Activated CD4-positive, alpha-beta T cell treated with anti-CD3 and anti-CD28 coated beads for 36 hours (primary cell): ENCODE measurements at regions not wholly inside any gene's neighbourhood (a gene's known extent, or its start where the extent isn't known, plus 50 kb on each side); places are given as distances from the start of the nearest gene placed in this dataset.
"Not testable (repeated sequence)": the region's sequence is repeated elsewhere in the genome, so short reads cannot be mapped to it uniquely, and the experiment has no call there.

Experiments
- ATAC-seq: fragments of 200-7000 bp; cut with Tn5 transposase; one replicate; pipeline ENCODE4 v1.10.0; 2021; ENCODE audit warnings: mild to moderate bottlenecking, moderate library complexity
- CTCF ChIA-PET: fragments of 350-600 bp; sonication (Branson Sonifier 250); formaldehyde crosslinking; loops from one replicate; lab custom pipeline; 2021; ENCODE audit warnings: antibody characterized with exemption; lab: Charles Lee
- POLR2A ChIA-PET: fragments of 350-600 bp; sonication (Branson Sonifier 250); formaldehyde crosslinking; loops from one replicate; lab custom pipeline; 2021; ENCODE audit warnings: antibody characterized with exemption, inconsistent platforms; lab: Charles Lee
- DNase-seq: peaks from one replicate; pipeline ENCODE4 v3.0.0-alpha.2; 2020
- H3K27ac Mint-ChIP-seq: one replicate; pipeline ENCODE4 v1.8.0; 2021; ENCODE audit warnings: mixed read lengths
- H3K27me3 Mint-ChIP-seq: one replicate; pipeline ENCODE4 v1.8.0; 2021; ENCODE audit warnings: mixed read lengths
- H3K36me3 Mint-ChIP-seq: one replicate; pipeline ENCODE4 v1.8.0; 2021; ENCODE audit warnings: low read depth, mixed read lengths
- H3K4me1 Mint-ChIP-seq: one replicate; pipeline ENCODE4 v1.8.0; 2021; ENCODE audit warnings: mixed read lengths
- H3K4me3 Mint-ChIP-seq: one replicate; pipeline ENCODE4 v1.8.0; 2021; ENCODE audit warnings: mild to moderate bottlenecking, moderate library complexity, mixed read lengths
- H3K9me3 Mint-ChIP-seq: one replicate; pipeline ENCODE4 v1.8.0; 2021; ENCODE audit warnings: low read depth, mixed read lengths
- intact Hi-C, 2 experiments: fragments of 100-400 bp; cut with DNase I in 1 of 2; cut with micrococcal nuclease in 1 of 2; formaldehyde crosslinking; loops; one replicate each; pipeline versions ENCODE4 v1.14.2 to v1.15.1; 2022 to 2024; cut with DNase I, micrococcal nuclease

DNA sequence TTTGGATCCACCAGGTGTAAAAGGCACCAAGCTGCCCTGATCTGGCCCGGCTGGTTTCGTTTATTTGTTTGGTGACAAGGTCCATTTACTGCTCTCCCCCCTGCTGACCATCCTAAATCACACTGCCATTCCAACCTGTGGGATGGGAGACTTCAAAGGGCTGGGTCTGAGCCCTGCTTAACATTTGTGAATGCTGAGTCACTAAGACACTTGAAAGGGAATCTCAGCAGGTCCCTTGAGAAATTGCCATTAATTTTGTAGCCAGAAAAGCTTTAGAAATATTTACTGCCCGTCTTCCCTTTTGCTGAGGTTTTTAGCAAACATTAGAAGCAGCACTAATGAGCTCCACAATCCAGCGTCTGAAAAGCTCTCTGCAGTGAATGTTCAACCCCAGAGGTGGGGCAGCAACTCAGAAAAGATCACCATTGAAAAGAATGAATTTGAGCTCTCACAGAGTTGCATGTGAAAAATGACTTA lies 133.8 kb downstream of the ARL4C start:
- Mint-ChIP-seq H3K4me1 (peaks cover 33% of the 10 kb centered on the region), H3K27me3 (no peaks in the 10 kb centered on the region), H3K9me3 (peaks cover 7% of the 10 kb centered on the region), H3K36me3 (no peaks in the 10 kb centered on the region), H3K27ac (no peak overlapping the region), H3K4me3 (no peak overlapping the region)
- ChIA-PET CTCF (interaction anchor here (0.7 kb wide), 2 partner anchors 235 to 252 kb away, joined by 3 to 4 read pairs; no protein-coding TSS in a partner anchor), POLR2A (interaction anchor here (0.9 kb wide), 1 partner anchor 134 kb away, joined by 3 read pairs; the partner anchor contains the start of gene ARL4C)
- intact Hi-C loops = no loop called here
- ATAC-seq = no peak
- no peak for DNase-seq

DNA sequence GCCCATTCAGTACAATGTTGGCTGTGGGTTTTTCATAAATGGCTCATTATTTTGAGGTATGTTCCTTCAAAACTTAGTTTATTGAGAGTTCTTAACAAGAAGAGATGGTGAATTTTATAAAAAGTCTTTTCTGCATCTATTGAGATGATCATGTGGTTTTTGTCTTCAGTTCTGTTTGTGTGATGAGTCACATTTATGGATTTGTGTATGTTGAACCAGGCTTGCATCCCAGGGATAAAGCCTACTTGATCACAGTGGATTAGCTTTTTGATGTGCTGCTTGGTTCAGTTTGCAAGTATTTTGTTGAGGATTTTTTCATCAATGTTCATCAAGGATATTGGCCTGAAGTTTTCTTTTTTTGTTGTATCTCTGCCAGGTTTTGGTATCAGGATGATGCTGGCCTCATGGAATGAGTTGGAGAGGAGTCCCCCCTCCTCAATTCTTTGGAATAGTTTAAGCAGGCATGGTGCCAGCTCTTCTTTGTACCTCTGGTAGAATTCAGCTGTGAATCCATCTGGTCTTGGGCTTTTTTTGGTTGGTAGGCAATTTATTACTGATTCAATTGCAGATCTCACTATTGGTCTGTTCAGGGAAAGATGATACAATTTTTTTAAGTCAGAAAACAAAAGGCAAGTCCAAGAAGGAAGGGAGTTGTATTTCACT lies 136.4 kb downstream of the ARL4C start:
- not testable (repeated sequence) for ATAC-seq

DNA sequence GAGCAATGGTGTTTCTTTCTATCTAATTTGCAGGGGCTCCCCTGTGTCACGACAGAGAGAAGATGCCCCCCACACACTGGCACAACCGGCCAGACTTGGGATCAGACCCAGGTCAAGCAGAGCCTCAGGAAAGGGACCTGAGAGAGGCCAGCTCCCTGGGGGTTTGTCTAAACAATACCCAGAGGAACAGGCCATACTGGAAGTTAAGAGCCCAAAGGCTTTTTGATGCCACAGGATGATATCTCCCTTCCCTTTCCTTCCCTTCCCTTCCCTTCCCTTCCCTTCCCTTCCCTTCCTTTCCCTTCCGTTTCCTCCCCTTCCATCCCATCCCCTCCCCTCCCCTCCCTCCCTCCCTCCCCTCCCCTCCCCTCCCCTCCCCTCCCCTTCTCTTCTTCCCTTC lies 139.2 kb downstream of the ARL4C start:
- Mint-ChIP-seq H3K4me1 (peaks cover 27% of the 10 kb centered on the region), H3K4me3 (no peak overlapping the region), H3K27ac (no peak overlapping the region), H3K27me3 (no peaks in the 10 kb centered on the region), H3K36me3 (no peaks in the 10 kb centered on the region), H3K9me3 (peaks cover 7% of the 10 kb centered on the region)
- ATAC-seq = no peak
- DNase-seq = no peak
- ChIA-PET POLR2A (no interaction called here), CTCF (no interaction called here)
- intact Hi-C loops = no loop called here

More for the DNA sequence above, 136.4 kb downstream of the ARL4C start:
- peaks cover 27% of the 10 kb centered on the region for H3K4me1 Mint-ChIP-seq
- H3K9me3 Mint-ChIP-seq, DNase-seq, H3K27ac Mint-ChIP-seq, H3K27me3 Mint-ChIP-seq, intact Hi-C loops, H3K36me3 Mint-ChIP-seq, H3K4me3 Mint-ChIP-seq: not testable (repeated sequence)
- CTCF ChIA-PET = interaction anchor here (0.9 to 1.2 kb wide), 3 partner anchors 72 to 225 kb away, joined by 4 to 5 read pairs (median 5); no protein-coding TSS in a partner anchor
- POLR2A ChIA-PET = interaction anchor here (0.7 kb wide), 1 partner anchor 68 kb away, joined by 3 read pairs; no protein-coding TSS in a partner anchor

DNA sequence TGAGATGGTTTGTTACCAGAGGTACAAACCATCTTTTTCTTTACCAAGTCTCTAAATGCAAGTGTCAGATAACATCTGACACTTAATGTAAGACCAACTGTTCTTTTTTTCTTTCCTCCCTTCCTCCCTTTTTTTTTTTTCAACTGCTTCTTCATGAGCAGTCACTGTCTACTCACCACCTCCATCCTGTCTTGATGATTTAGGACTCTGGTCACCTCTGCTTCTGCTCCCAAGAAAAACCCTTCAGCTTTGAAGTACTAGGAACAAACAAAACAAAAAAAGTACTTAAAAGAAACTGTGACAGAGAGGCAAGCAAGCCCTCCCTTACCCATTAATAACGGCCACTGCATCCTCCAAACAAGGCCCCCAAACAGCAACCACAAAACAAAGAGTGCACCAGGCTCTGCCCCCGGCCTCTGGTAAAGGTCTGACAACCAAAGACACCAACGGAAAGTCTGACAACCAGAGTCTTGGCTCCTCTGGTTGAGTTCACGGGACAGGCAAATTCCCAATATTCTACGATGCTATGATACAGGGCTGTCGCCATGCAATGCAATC lies 141.0 kb downstream of the ARL4C start:
- POLR2A ChIA-PET = no interaction called here
- peaks cover 12% of the 10 kb centered on the region for H3K9me3 Mint-ChIP-seq
- CTCF ChIA-PET = no interaction called here
- no peaks in the 10 kb centered on the region for H3K27me3 Mint-ChIP-seq
- intact Hi-C loops = no loop called here
- peak overlapping the region; percentile 2 for H3K27ac Mint-ChIP-seq
- H3K4me3 Mint-ChIP-seq = no peak overlapping the region
- peaks cover 24% of the 10 kb centered on the region for H3K4me1 Mint-ChIP-seq
- H3K36me3 Mint-ChIP-seq = no peaks in the 10 kb centered on the region
- no peak for ATAC-seq
- DNase-seq = no peak

DNA sequence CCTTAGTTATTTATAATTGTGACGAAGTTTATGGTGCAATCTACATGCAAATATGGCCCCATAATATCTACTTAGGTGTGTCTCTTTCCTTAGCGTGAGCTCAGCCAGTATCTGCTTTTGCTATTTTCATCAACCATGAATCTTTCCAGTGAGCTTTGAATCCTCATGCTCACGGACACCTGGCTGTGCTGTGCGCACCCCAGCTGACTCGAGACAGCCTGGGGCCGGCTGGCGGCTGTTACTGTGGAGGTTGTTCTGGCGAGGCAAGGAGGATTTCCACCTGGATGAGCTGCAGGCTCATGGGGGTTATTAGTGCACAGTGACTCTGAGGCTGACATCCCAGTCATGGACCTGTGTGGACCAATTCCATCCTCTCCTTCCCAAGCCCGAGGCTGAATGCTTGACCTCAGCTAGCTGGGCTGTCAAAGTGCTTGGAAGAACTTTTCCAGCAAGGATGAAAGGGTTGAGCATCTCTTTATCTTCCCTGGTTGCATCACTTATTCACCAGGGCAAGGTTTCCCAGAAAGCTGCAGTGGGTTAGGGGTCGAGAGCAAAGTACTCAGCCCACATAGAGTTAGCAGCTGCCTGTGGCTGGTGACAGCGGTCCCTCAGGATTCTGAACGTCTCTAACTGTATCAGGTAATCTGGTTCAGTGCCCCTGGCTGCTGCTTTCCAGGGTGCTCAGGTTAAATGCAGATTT lies 141.7 kb downstream of the ARL4C start:
- Mint-ChIP-seq H3K36me3 (no peaks in the 10 kb centered on the region), H3K27ac (no peak overlapping the region), H3K4me3 (no peak overlapping the region), H3K27me3 (no peaks in the 10 kb centered on the region), H3K4me1 (peaks cover 18% of the 10 kb centered on the region), H3K9me3 (peaks cover 12% of the 10 kb centered on the region)
- ATAC-seq = no peak
- POLR2A ChIA-PET = interaction anchor here (0.6 kb wide), 1 partner anchor 144 kb away, joined by 3 read pairs; no protein-coding TSS in a partner anchor
- DNase-seq = no peak
- intact Hi-C loops = no loop called here
- CTCF ChIA-PET = interaction anchor here (1.1 kb wide), 1 partner anchor 14 kb away, joined by 3 read pairs; no protein-coding TSS in a partner anchor

DNA sequence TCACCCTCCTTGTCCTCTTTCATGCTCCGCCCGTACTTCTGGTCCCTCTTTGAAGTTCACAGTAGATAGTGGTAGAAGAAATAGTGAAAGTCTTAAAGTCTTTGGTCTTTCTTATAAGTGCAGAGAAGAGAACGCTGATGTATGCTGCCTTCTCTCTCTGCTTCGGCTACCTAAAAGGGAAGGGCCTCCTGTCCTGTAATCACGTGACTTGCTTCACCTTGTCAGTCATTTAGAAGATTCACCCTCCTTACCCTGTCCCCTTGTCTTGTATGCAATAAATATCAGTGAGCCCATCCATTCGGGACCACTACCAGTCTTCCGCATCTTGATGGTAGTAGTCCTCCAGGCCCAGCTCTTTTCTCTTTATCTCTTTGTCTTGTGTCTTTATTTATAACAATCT lies 144.6 kb downstream of the ARL4C start:
- ChIA-PET POLR2A (no interaction called here), CTCF (no interaction called here)
- no peak for DNase-seq
- Mint-ChIP-seq H3K4me1 (peaks cover 30% of the 10 kb centered on the region), H3K27ac (no peak overlapping the region), H3K36me3 (no peaks in the 10 kb centered on the region), H3K4me3 (no peak overlapping the region), H3K9me3 (peaks cover 5% of the 10 kb centered on the region), H3K27me3 (no peaks in the 10 kb centered on the region)
- no peak for ATAC-seq
- intact Hi-C loops = no loop called here

DNA sequence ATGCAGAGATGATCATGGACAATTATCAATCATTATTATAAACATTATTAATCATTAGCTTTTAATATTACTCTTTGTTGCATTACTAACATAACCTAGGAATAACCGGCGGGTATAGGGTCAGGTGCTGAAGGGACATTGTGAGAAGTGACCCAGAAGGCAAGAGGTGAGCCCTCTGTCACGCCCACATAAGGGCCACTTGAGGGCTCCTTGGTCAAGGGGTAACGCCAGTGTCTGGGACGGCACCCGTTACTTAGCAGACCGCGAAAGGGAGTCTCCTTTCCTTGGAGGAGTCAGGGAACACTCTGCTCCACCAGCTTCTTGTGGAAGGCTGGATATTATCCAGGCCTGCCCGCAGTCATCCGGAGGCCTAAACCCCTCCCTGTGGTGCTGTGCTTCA lies 145.0 kb downstream of the ARL4C start:
- DNase-seq, intact Hi-C loops, H3K27me3 Mint-ChIP-seq, CTCF ChIA-PET, H3K9me3 Mint-ChIP-seq, H3K36me3 Mint-ChIP-seq, H3K27ac Mint-ChIP-seq, H3K4me3 Mint-ChIP-seq, ATAC-seq, POLR2A ChIA-PET: not testable (repeated sequence)
- peaks cover 29% of the 10 kb centered on the region for H3K4me1 Mint-ChIP-seq

DNA sequence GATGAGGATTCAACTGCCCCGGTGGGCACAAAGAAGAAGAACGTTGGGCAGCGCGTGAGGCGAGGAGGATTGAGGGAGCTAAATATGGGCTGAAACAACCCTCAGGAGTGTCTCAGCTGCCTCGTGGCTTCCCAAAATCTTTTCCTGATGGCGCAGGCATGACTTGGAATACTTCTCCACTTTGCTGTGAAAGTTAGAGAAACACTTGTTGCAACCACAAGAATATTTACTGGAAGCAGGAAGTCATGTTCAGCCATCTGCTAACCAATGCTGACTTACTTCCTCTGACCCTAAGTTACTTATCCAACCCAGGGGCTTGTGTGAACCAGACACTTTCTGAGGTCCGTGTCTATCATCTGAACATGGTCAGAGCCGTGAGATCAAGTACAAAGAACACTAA lies 148.8 kb downstream of the ARL4C start:
- intact Hi-C loops = no loop called here
- CTCF ChIA-PET = no interaction called here
- H3K4me3 Mint-ChIP-seq = no peak overlapping the region
- DNase-seq = no peak
- H3K27ac Mint-ChIP-seq = peak overlapping the region; percentile 31
- POLR2A ChIA-PET = no interaction called here
- peaks cover 5% of the 10 kb centered on the region for H3K9me3 Mint-ChIP-seq
- H3K27me3 Mint-ChIP-seq = no peaks in the 10 kb centered on the region
- ATAC-seq = no peak
- peaks cover 15% of the 10 kb centered on the region for H3K4me1 Mint-ChIP-seq
- no peaks in the 10 kb centered on the region for H3K36me3 Mint-ChIP-seq

DNA sequence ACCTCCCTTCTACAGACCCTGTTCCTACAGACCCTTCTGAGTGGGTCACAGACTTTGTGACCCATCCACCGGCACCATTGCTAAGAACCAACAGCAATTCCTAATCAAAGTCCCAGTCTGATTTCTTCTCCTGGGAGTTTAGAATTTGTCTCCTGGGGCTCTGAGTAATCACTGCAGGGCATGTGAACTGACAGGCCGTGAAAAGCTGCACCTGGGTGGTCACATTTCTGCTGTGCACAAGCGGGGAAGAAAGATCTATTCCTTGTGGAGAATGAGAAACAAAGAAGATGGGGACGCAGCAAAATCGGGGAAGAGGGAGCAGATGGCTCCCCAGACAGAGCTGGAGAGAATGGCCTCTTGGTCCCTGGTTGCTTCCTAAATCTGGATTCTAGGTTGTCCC lies 151.0 kb downstream of the ARL4C start:
- ChIA-PET CTCF (interaction anchor here (0.9 to 1.4 kb wide), 2 partner anchors 13 to 23 kb away, joined by 3 to 4 read pairs; no protein-coding TSS in a partner anchor), POLR2A (no interaction called here)
- H3K36me3 Mint-ChIP-seq = no peaks in the 10 kb centered on the region
- no peak overlapping the region for H3K27ac Mint-ChIP-seq
- DNase-seq = no peak
- ATAC-seq = no peak
- H3K9me3 Mint-ChIP-seq = no peaks in the 10 kb centered on the region
- no peak overlapping the region for H3K4me3 Mint-ChIP-seq
- H3K27me3 Mint-ChIP-seq = no peaks in the 10 kb centered on the region
- intact Hi-C loops = no loop called here
- H3K4me1 Mint-ChIP-seq = peaks cover 15% of the 10 kb centered on the region

DNA sequence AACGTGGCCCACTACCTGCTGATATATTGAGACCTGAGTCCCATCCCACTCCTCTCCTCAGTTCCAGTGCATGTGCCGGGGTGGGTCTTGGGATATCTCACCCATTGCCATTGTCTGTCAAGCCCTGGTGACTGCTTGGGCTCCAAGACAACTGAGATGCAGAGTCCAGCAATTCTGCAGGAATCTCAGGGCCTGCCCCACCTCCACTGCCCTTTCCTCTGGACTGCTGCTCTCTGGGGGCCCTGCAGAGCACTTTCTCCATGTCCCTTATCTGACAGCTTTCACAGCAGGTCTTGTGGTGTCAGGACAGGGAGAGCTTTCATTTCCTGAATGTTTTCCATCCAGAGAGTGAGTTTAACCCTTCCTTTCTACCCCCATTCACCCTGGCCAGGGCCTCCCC lies 152.9 kb downstream of the ARL4C start:
- no peak for DNase-seq
- Mint-ChIP-seq H3K4me1 (peaks cover 19% of the 10 kb centered on the region), H3K27me3 (no peaks in the 10 kb centered on the region), H3K36me3 (peaks cover 3% of the 10 kb centered on the region), H3K4me3 (no peak overlapping the region), H3K27ac (no peak overlapping the region), H3K9me3 (peaks cover 7% of the 10 kb centered on the region)
- no peak for ATAC-seq
- intact Hi-C loops = no loop called here
- ChIA-PET CTCF (interaction anchor here (0.6 kb wide), 1 partner anchor 8 kb away, joined by 3 read pairs; no protein-coding TSS in a partner anchor), POLR2A (no interaction called here)

DNA sequence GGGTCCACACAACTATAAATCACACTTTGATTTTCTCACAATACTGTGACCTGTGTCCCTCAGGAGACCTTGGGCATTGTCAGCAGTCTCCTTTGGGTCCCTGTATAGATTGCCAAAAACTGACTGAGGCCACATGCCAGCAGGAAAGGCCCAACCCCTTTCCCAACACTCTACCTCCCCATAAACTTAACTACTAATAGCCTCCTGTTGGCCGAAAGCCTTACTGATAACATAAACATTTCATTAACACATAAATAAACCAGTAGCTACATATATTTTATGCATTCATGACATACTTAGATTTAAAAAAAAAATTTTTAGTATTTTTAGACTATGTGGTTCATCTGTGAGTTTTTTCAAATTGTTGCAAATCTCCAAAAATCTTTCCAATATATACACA lies 153.5 kb downstream of the ARL4C start:
- Mint-ChIP-seq H3K27me3 (no peaks in the 10 kb centered on the region), H3K27ac (no peak overlapping the region), H3K36me3 (peaks cover 5% of the 10 kb centered on the region), H3K4me1 (peaks cover 16% of the 10 kb centered on the region), H3K4me3 (no peak overlapping the region), H3K9me3 (peaks cover 10% of the 10 kb centered on the region)
- DNase-seq (no peak), ATAC-seq (no peak)
- POLR2A ChIA-PET = no interaction called here
- CTCF ChIA-PET = no interaction called here
- intact Hi-C loops = no loop called here
